ENCODE measurements at regions not wholly inside any gene's neighbourhood (a gene's known extent, or its start where the extent isn't known, plus 50 kb on each side); places are given as distances from the start of the nearest gene placed in this dataset.

- Histone ChIP-seq H3K4me1 (ENCODE audit: insufficient read depth, low read length) (no peaks in the 10 kb centered on the region), H2BK20ac (ENCODE audit: low read depth, low read length, poor library complexity, severe bottlenecking) (no peak overlapping the region), H3K9ac (ENCODE audit: extremely low read depth, insufficient read length, low read length) (no peak overlapping the region), H3K23me2 (ENCODE audit: insufficient read length, low read depth, low read length, poor library complexity, severe bottlenecking) (no peaks in the 10 kb centered on the region), H3K4ac (ENCODE audit: low read depth, low read length) (no peak overlapping the region), H3K27me3 (ENCODE audit: insufficient read depth, low read length) (no peaks in the 10 kb centered on the region), H3K4me2 (ENCODE audit: insufficient read depth, insufficient read length, low read length) (no peak overlapping the region), H2BK15ac (ENCODE audit: low read depth, low read length) (no peak overlapping the region), H3K18ac (ENCODE audit: insufficient read length, low read depth, low read length) (no peak overlapping the region), H2AFZ (ENCODE audit: low read length) (no peak overlapping the region), H3K56ac (ENCODE audit: insufficient read length, low read depth, low read length) (no peak overlapping the region), H3K79me1 (ENCODE audit: insufficient read depth, low read depth, low read length, poor library complexity, severe bottlenecking) (no peaks in the 10 kb centered on the region), H3K9me3 (ENCODE audit: control insufficient read depth, low read depth, low read length) (no peaks in the 10 kb centered on the region), H3T11ph (ENCODE audit: low read length) (no peak overlapping the region), H3K79me2 (ENCODE audit: insufficient read depth, low read length) (0 out of 2 replicates have a peak, but pooled peaks cover 2% of the 10 kb centered on the region), H4K91ac (ENCODE audit: insufficient read length, low read depth, low read length) (no peak overlapping the region), H2BK12ac (ENCODE audit: insufficient read length, low read depth, low read length) (no peak overlapping the region), H2AK5ac (ENCODE audit: insufficient read length, low read length) (no peak overlapping the region), H4K8ac (replicated peaks; ENCODE audit: insufficient read length, low read depth, low read length) (no peak overlapping the region), H3K23ac (ENCODE audit: insufficient read length, low read depth, low read length) (no peak overlapping the region), H3K27ac (ENCODE audit: insufficient read length, low read depth, low read length) (no peak overlapping the region), H2BK5ac (ENCODE audit: insufficient read length, low read length) (no peak overlapping the region), H2BK120ac (ENCODE audit: low read depth, low read length, poor library complexity, severe bottlenecking) (no peak overlapping the region), H4K5ac (ENCODE audit: insufficient read length, low read depth, low read length) (no peak overlapping the region), H3K14ac (ENCODE audit: insufficient read depth, low read length) (no peak overlapping the region), H4K20me1 (ENCODE audit: control insufficient read depth, insufficient read depth, insufficient read length) (no peaks in the 10 kb centered on the region)
- H3K27me3 Mint-ChIP-seq (ENCODE audit: low read depth), result no peaks in the 10 kb centered on the region; the same call in 1 of the 2 replicates
- TF ChIP-seq, protein P1, sequence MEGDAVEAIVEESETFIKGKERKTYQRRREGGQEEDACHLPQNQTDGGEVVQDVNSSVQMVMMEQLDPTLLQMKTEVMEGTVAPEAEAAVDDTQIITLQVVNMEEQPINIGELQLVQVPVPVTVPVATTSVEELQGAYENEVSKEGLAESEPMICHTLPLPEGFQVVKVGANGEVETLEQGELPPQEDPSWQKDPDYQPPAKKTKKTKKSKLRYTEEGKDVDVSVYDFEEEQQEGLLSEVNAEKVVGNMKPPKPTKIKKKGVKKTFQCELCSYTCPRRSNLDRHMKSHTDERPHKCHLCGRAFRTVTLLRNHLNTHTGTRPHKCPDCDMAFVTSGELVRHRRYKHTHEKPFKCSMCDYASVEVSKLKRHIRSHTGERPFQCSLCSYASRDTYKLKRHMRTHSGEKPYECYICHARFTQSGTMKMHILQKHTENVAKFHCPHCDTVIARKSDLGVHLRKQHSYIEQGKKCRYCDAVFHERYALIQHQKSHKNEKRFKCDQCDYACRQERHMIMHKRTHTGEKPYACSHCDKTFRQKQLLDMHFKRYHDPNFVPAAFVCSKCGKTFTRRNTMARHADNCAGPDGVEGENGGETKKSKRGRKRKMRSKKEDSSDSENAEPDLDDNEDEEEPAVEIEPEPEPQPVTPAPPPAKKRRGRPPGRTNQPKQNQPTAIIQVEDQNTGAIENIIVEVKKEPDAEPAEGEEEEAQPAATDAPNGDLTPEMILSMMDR (conservative IDR thresholded peaks at IDR 0.05), result no peak
- no peaks in the 10 kb centered on the region for H3K4me1 Mint-ChIP-seq
- DNase-seq, result no peak
- H3K36me3 Mint-ChIP-seq (ENCODE audit: insufficient read depth in 1 of 3, low read depth in 3 of 3), result no peaks in the 10 kb centered on the region
- no CpG with 5 or more reads among the region's 1 CpG for WGBS (ENCODE audit: extremely low coverage, insufficient read length, low lambda C conversion rate)
- peak overlapping the region in 1 of 3 experiments; percentile 70; a peak in 3 of 7 replicates for H3K27ac Mint-ChIP-seq
- no peaks in the 10 kb centered on the region for H3K9me3 Mint-ChIP-seq
- H3K4me3 Mint-ChIP-seq, result no peak overlapping the region
Measured at GRCh38 chr3:157650172-157650571, 147.0 kb upstream of the VEPH1 start.

All from H9 (cell line).